Thyroid gland (tissue), 4 donors: ENCODE measurements at regions not wholly inside any gene's neighbourhood (a gene's known extent, or its start where the extent isn't known, plus 50 kb on each side); places are given as distances from the start of the nearest gene placed in this dataset.

Source experiments
- CTCF ChIP-seq, 6 experiments: fragments of 200-600 bp in 3 of 6; fragments of 450-650 bp in 3 of 6; sonication (generic) in 3 of 6; IDR thresholded peaks; one replicate each; pipeline ENCODE4 v1.5.1; 2016 to 2019; ENCODE audit warnings: antibody characterized with exemption in 6 of 6, mild to moderate bottlenecking in 2 of 6, inconsistent platforms in 1 of 6, moderate library complexity in 1 of 6
- POLR2A ChIP-seq, 2 donors: fragments of 450-650 bp; IDR thresholded peaks; one replicate each; pipeline ENCODE4 v1.6.1; 2017; ENCODE audit warnings: antibody characterized with exemption in 2 of 2, mild to moderate bottlenecking in 2 of 2, moderate library complexity in 1 of 2

- no peak for TF ChIP-seq CTCF (IDR thresholded peaks at IDR 0.05)
- TF ChIP-seq POLR2A (IDR thresholded peaks at IDR 0.05), result no peak
These were observed 178.9 kb downstream of the DLL1 start for GRCh38 chr6:170111816-170112582.
